Muscle layer of duodenum (tissue), 2 donors: ENCODE measurements at regions not wholly inside any gene's neighbourhood (a gene's known extent, or its start where the extent isn't known, plus 50 kb on each side); places are given as distances from the start of the nearest gene placed in this dataset.

Experiments used
- H3K27ac ChIP-seq: one replicate; pipeline ENCODE4 v1.7.0; 2013; ENCODE audit warnings: mild to moderate bottlenecking, low read length
- H3K27me3 ChIP-seq: one replicate; pipeline ENCODE4 v1.7.0; 2013; ENCODE audit warnings: low read depth, mild to moderate bottlenecking, control low read depth, low read length
- H3K36me3 ChIP-seq, 2 donors: one replicate each; pipeline ENCODE4 v1.7.0; 2013; ENCODE audit warnings: low read length in 2 of 2, control low read depth in 1 of 2, mild to moderate bottlenecking in 1 of 2; ENCODE audit not compliant: insufficient read depth in 2 of 2, control insufficient read depth in 1 of 2
- H3K4me1 ChIP-seq, 2 donors: one replicate each; pipeline ENCODE4 v1.7.0; 2013; ENCODE audit warnings: low read length in 2 of 2, mild to moderate bottlenecking in 2 of 2, control low read depth in 1 of 2, moderate library complexity in 1 of 2; ENCODE audit not compliant: insufficient read depth in 2 of 2, control insufficient read depth in 1 of 2
- H3K4me3 ChIP-seq, 2 donors: one replicate each; pipeline ENCODE4 v1.7.0; 2013; ENCODE audit warnings: low read length in 2 of 2, low read depth in 1 of 2, mild to moderate bottlenecking in 1 of 2
- H3K9me3 ChIP-seq, 2 donors: one replicate each; pipeline ENCODE4 v1.7.0; 2013; ENCODE audit warnings: low read length in 2 of 2, control low read depth in 1 of 2, mild to moderate bottlenecking in 1 of 2; ENCODE audit not compliant: control insufficient read depth in 1 of 2
- donor health status: healthy.

DNA sequence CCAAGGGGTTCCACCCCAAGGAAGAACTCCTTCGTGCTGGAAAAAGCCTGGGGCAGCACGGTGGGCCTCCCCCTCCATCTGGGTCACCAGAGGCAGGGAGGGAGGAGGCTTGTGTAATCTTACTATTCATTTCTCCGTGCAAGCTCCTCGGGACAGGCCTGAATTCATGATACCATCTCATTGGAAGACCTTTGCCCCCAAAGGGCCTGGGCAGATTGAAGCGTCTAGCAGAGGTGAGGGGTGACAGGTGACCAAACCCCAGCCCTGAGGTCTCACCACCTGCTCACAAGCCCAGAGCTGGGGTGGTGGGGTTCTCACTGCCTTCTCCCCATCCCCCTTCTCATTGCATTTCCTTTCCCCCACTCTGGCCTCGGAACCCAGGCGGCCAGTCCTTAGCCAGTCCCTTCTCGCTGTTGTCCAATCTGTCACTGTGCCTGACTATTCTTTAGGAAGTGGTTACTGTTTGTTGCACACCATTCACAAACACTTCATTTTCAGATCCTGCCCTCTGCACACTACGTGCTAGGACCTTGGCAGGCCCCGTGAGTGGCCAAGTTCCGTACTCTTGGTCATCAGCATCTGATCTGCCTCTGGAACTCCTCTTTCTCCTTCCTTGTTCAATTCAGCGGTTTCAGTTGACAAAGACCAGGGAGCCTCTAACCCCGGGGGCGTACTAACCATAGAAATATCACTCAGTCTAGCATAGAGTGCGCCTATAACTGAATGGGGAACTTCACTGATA, 137.1 kb downstream of the LY86 start:
- Histone ChIP-seq H3K27me3 (no peaks in the 10 kb centered on the region), H3K4me3 (peak overlapping the region; percentile 56 to 58), H3K9me3 (no peaks in the 10 kb centered on the region), H3K27ac (peak overlapping the region; percentile 86), H3K4me1 (peaks cover 9 to 17% of the 10 kb centered on the region in 2 donors), H3K36me3 (no peaks in the 10 kb centered on the region)

DNA sequence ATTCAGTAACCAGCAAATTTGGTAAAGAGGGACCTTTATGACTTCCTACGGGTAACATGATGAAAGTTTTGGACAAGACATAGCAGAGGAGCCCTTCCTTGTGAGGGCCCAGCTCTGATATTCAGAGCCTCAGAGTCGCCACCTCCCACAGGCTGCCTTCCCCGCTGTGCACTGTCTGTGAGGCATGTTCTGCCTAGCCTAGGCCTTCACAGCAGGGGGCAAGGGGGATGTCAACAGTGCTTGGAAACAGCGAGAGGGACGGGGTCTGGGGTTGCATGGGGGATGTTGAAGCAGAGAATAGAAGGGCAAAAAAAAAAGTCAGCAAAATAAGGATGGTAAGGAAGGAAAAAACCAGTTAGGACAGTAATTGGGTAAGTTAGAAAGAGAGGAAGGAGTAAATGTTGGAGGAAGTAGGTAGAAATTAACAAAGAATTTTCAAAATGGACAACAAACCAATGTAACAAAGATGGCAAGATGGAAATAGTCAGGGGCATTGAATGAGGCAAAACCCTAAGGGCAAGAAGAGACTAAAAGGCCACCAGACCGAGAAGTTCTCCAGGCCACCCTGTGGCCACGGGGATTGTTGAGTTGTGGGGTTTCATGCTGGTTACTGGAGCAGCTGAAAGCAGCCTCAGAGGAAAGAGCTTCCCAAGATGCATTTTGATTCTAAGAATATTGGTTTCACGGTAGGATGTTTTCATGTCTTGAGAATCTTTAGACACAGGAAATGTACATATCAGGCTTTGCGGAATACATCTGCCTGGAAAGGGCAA, 139.8 kb downstream of the LY86 start:
- no peaks in the 10 kb centered on the region for H3K27me3 ChIP-seq
- no peaks in the 10 kb centered on the region for H3K9me3 ChIP-seq
- H3K27ac ChIP-seq = no peak overlapping the region

DNA sequence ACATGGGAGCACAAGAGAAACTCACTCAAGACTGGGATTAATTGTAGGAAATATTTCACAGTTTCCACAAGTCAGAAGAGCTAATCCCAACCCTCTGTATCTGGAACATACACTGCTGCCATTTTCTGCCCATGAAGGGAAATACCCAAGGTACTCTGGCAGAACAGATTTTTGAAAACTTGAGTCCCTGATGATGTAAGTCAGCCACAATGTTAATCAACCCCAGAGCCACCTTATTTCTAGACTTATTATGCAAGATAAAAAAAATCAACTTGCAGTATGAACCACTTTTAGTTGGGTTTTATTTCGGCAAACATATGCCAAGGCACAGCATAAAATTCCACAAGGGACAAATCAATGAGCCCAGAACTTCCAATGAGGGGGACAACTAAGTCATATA, 141.5 kb downstream of the LY86 start:
- Histone ChIP-seq H3K4me3 (no peak overlapping the region), H3K36me3 (no peaks in the 10 kb centered on the region), H3K27me3 (no peaks in the 10 kb centered on the region), H3K4me1 (peaks cover 4 to 5% of the 10 kb centered on the region in 2 donors), H3K27ac (no peak overlapping the region), H3K9me3 (no peaks in the 10 kb centered on the region)

More for the DNA sequence above, 139.8 kb downstream of the LY86 start:
- Histone ChIP-seq H3K4me1 (peaks cover 9 to 17% of the 10 kb centered on the region in 2 donors), H3K36me3 (no peaks in the 10 kb centered on the region), H3K4me3 (no peak overlapping the region)

DNA sequence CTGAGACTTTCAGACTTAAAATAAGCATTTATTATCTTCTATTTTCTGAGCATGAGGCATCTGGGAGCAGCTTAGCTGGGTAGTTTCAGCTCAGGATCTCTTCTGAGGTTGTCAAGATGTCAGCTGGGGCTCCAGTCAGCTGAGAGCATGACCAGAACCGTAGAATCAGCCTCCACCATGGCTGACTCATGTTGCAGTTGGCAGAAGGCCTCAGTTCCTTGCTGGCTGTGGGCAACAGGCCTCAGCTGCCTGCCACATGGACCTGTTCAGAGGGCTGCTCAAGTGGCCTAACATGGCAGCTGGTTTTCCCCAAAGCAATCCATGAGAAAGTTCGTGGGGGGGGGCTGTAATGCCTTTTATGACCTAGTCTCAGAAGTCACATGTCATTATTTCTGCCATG, 142.3 kb downstream of the LY86 start:
- H3K9me3 ChIP-seq = no peaks in the 10 kb centered on the region
- H3K27ac ChIP-seq = no peak overlapping the region

DNA sequence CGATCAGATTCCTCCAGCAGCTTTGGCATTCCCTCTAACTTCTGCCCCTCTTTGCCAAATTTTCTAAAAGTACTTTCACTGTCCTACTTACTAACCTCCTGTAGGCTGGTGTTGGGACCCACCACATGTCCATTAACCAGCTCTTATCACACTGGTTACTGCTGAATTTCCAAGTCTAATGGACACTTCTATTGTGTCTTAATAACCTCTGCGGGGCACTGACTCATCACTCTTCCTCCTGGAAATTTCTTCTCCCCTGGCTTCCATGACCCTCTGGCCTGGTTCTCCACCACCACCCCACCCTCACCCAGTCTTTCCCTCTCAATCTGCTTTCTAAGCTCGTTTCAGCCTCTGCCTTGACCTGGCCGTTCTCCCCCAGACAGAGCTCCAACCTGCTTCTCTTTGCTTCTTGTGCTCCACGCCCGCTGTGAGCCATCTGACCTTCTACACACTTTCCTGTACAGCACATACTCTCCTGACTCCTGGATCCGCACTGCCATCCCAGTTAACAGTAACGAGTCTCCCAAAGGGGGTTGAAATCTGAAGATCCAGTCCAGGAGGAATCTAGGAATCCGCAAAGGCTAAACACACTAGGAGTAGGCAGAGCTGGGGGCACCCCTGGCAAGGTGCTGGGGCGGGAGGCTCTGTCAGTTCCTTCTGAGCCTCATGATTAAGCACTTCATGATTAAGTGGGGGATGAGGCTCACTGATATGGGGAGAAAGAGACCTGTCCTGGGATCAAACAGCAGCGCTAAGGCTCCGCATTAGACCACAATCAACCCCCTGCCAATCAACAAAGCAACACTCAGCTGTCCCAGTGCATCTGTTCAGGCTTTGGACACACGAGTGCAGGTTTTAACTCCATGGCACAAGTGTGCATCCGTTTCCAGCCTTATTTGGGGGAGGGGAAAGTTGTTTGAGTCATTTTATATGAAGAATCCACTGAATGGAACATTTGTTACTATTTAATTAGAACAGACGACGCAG, 146.3 kb downstream of the LY86 start:
- Histone ChIP-seq H3K4me1 (no peaks in the 10 kb centered on the region), H3K27me3 (no peaks in the 10 kb centered on the region), H3K27ac (no peak overlapping the region), H3K9me3 (no peaks in the 10 kb centered on the region), H3K4me3 (no peak overlapping the region), H3K36me3 (no peaks in the 10 kb centered on the region)

More for the DNA sequence above, 142.3 kb downstream of the LY86 start:
- Histone ChIP-seq H3K27me3 (no peaks in the 10 kb centered on the region), H3K4me3 (no peak overlapping the region), H3K4me1 (no peaks in the 10 kb centered on the region), H3K36me3 (no peaks in the 10 kb centered on the region)

DNA sequence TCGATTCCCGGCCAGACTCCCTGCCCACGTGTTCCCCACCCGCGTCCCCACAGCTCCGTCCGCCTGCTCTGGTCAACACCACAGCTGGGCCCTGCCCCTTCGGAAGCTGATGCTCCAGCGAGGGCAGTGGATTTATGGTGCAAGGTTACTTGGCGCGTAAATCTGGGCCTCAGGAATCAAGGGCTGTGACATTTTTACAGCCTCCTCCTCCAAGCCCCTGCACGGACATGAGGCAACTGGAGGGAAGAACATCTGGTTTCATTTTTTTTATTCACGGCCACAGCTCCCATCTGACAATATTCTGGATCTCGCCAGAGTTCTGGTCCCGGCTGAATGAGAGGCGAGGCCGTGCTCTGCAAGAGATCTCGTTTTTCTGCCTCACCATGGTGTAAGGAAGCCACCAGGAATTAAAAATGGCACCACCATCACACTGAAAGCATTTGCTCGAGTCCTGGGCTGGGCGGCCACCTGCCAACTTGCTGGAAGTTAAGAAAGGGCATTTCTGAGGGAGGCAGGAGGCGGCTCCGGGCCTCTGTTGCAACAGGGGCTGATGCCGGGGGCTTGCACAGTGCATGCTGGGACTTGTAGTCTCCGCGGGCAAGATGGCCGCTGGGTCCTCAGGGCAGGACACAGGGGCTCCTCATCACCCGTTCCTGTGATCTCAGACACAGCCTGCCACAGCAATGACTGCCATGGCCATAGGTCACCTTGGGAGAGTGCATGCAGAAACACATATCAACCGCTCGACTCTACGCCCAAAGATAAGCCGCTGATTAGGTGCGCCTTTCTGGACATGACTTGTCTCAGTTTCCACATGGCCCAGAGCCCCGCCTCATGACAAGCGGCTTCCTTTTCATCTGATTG, 148.5 kb downstream of the LY86 start:
- Histone ChIP-seq H3K27ac (no peak overlapping the region), H3K9me3 (no peaks in the 10 kb centered on the region), H3K27me3 (no peaks in the 10 kb centered on the region), H3K4me3 (peak overlapping the region; percentile 36 to 40), H3K4me1 (no peaks in the 10 kb centered on the region), H3K36me3 (no peaks in the 10 kb centered on the region)

DNA sequence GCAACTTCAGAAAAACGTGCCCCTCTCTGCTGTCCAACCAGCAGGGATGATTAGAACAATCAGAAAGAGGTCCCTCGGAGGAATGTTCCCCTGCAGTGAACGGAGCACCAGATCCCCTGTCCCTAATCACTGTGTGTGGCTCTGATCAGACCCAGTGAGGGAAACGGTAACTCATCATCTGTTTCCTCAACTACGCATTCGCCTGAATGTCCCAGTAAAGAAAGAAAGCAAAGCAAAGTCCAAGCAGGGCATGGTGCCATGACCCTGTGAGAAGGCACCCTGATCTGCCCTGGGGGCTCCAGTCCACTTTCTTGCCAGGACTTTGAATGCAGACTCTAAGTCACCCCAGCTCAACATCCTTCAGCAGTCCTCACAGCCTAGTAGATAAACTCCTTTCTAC, 149.2 kb downstream of the LY86 start:
- Histone ChIP-seq H3K36me3 (no peaks in the 10 kb centered on the region), H3K27me3 (no peaks in the 10 kb centered on the region), H3K4me3 (peak overlapping the region in 1 of 2 donors; percentile 40), H3K4me1 (no peaks in the 10 kb centered on the region), H3K27ac (no peak overlapping the region), H3K9me3 (no peaks in the 10 kb centered on the region)

DNA sequence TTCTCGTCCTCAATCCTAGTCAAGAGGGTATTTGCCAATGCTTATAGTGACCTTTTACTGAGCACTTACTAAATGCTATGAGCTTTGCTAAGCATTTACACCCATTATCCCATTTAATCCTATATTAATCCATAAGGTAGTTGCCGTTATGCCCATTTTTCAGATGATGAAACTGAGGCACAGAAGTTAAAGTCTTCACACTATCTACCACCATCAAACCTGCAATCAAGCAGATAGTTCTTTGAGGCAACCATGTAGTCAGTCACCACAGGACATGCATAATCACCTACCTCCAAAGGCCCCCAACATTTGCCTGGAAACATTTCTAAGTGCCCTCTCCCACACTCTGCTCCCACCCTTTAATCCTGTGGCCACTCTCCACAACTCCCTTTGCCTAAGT, 149.6 kb downstream of the LY86 start:
- H3K4me1 ChIP-seq = no peaks in the 10 kb centered on the region
- H3K36me3 ChIP-seq = no peaks in the 10 kb centered on the region
- no peaks in the 10 kb centered on the region for H3K9me3 ChIP-seq
- H3K27ac ChIP-seq = no peak overlapping the region
- H3K27me3 ChIP-seq = no peaks in the 10 kb centered on the region
- no peak overlapping the region for H3K4me3 ChIP-seq

DNA sequence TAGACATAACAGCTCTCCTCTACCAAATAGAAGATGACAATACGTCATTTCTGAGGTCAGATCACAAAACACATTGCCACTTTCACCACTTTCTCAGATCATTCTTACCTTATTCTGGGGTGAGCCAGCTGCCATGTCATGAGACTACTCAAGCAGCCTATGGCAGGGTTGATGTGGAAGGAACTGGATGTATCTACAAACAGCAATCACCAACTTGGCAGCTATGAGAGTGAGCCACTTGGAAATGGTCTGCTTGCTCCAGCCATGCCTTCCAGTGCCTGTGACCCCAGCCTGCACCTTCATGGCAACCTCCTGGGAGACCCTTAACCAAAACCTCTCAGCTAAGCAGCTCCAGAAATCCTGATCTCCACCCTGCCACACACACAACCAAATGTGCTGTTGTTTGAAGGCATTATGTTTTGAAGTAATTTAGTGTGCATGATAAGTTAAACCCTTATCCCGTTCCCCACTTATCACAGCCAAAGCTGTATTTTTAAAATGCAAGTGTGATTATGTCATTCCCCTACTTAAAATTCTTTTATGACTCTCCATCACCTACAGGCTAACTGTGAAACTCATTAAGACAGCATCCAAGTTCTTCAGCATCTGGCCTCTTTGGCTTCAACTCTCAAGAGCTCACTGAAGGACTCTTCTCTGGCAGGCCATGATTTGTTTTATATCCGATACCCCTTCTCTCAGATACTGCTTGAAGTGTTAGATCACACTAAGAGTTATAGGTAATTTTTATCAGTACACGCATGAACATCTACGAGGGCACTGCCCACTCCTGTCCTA, 150.6 kb downstream of the LY86 start:
- Histone ChIP-seq H3K27me3 (no peaks in the 10 kb centered on the region), H3K9me3 (no peaks in the 10 kb centered on the region), H3K27ac (no peak overlapping the region), H3K4me1 (no peaks in the 10 kb centered on the region), H3K36me3 (no peaks in the 10 kb centered on the region), H3K4me3 (no peak overlapping the region)

DNA sequence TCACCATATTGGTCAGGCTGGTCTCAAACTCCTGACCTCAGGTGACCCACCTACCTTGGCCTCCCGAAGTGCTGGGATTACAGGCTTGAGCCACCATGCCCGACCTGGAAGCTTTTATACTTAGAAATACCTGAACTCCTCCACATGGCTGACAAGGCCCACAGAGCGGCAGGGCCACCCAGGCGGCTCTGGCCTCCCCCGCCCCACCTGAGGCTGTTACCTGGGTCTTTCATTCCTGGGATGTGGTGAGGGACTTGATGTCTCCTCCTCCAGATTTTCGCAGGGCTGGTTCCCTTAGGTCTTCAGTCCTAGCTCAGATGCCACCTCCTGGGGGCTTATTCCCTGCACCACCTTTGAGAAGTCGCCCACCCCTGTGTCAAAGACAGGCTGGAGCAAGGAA, 152.1 kb downstream of the LY86 start:
- H3K4me3 ChIP-seq = no peak overlapping the region
- H3K36me3 ChIP-seq = no peaks in the 10 kb centered on the region
- H3K9me3 ChIP-seq = no peaks in the 10 kb centered on the region
- no peaks in the 10 kb centered on the region for H3K4me1 ChIP-seq
- H3K27ac ChIP-seq = no peak overlapping the region
- no peaks in the 10 kb centered on the region for H3K27me3 ChIP-seq
